ENCODE measurements at regions not wholly inside any gene's neighbourhood (a gene's known extent, or its start where the extent isn't known, plus 50 kb on each side); places are given as distances from the start of the nearest gene placed in this dataset.
A peak's percentile ranks its signal among the peaks of the same experiment; 100 is the strongest.

GRCh38 chr2:12429779-12430406 is 286.8 kb upstream of the TRIB2 start:
- Histone ChIP-seq H3K9ac (ENCODE audit: low read depth, low read length) (no peak overlapping the region), H4K20me1 (ENCODE audit: insufficient read depth, low read length) (no peaks in the 10 kb centered on the region), H3K9me3 (ENCODE audit: insufficient read depth, low read length, severe bottlenecking) (no peaks in the 10 kb centered on the region), H3K36me3 (ENCODE audit: insufficient read depth, low read length) (no peaks in the 10 kb centered on the region), H3K27me3 (ENCODE audit: insufficient read depth, low read length, poor library complexity) (no peaks in the 10 kb centered on the region), H3K4me3 (ENCODE audit: low read depth in 1 of 2, low read length in 2 of 2) (no peak overlapping the region), H3K4me1 (ENCODE audit: insufficient read depth, low read length) (no peaks in the 10 kb centered on the region), H3K4me2 (ENCODE audit: insufficient read depth, low read length) (no peak overlapping the region), H3K79me2 (ENCODE audit: insufficient read depth, low read length) (no peaks in the 10 kb centered on the region), H3K27ac (ENCODE audit: low read length) (no peak overlapping the region), H2AFZ (ENCODE audit: low read depth, low read length) (no peak overlapping the region)
- no peak for TF ChIP-seq CTCF (IDR thresholded peaks at IDR 0.05; ENCODE audit: borderline replicate concordance, extremely low read depth, low read length, poor library complexity, severe bottlenecking)
- no peak for TF ChIP-seq EZH2 (IDR thresholded peaks at IDR 0.05; ENCODE audit: borderline replicate concordance, low read depth, low read length, severe bottlenecking)
- no peak for DNase-seq
- no peak for ATAC-seq (ENCODE audit: insufficient read depth, low read depth)

- H3K9ac ChIP-seq (ENCODE audit: low read depth, low read length): no peak overlapping the region
- DNase-seq (no peak), ATAC-seq (ENCODE audit: insufficient read depth, low read depth) (peak; percentile 40; the same call in 1 of the 3 replicates)
Observed at GRCh38 chr2:12430407-12431133, 286.2 kb upstream of the TRIB2 start.

GRCh38 chr2:12432985-12433625 is 283.6 kb upstream of the TRIB2 start:
- H3K4me3 ChIP-seq (ENCODE audit: low read depth in 1 of 2, low read length in 2 of 2): no peak overlapping the region
- no peaks in the 10 kb centered on the region for H3K9me3 ChIP-seq (ENCODE audit: insufficient read depth, low read length, severe bottlenecking)
- DNase-seq: no peak
- no peaks in the 10 kb centered on the region for H3K36me3 ChIP-seq (ENCODE audit: insufficient read depth, low read length)
- ATAC-seq (ENCODE audit: insufficient read depth, low read depth): no peak
- H2AFZ ChIP-seq (ENCODE audit: low read depth, low read length): no peak overlapping the region
- peaks cover 9% of the 10 kb centered on the region for H3K4me1 ChIP-seq (ENCODE audit: insufficient read depth, low read length)
- no peaks in the 10 kb centered on the region for H3K27me3 ChIP-seq (ENCODE audit: insufficient read depth, low read length, poor library complexity)
- H3K79me2 ChIP-seq (ENCODE audit: insufficient read depth, low read length): no peaks in the 10 kb centered on the region
- no peak overlapping the region for H3K27ac ChIP-seq (ENCODE audit: low read length)
- no peak overlapping the region for H3K4me2 ChIP-seq (ENCODE audit: insufficient read depth, low read length)
- TF ChIP-seq EZH2 (IDR thresholded peaks at IDR 0.05; ENCODE audit: borderline replicate concordance, low read depth, low read length, severe bottlenecking) (no peak), CTCF (IDR thresholded peaks at IDR 0.05; ENCODE audit: borderline replicate concordance, extremely low read depth, low read length, poor library complexity, severe bottlenecking) (no peak)
- no peak overlapping the region for H3K9ac ChIP-seq (ENCODE audit: low read depth, low read length)
- no peaks in the 10 kb centered on the region for H4K20me1 ChIP-seq (ENCODE audit: insufficient read depth, low read length)

More at GRCh38 chr2:12430407-12431133, 286.2 kb upstream of the TRIB2 start:
- H4K20me1 ChIP-seq (ENCODE audit: insufficient read depth, low read length): no peaks in the 10 kb centered on the region
- H3K79me2 ChIP-seq (ENCODE audit: insufficient read depth, low read length): no peaks in the 10 kb centered on the region
- H3K27ac ChIP-seq (ENCODE audit: low read length): no peak overlapping the region
- no peak for TF ChIP-seq CTCF (IDR thresholded peaks at IDR 0.05; ENCODE audit: borderline replicate concordance, extremely low read depth, low read length, poor library complexity, severe bottlenecking)
- TF ChIP-seq EZH2 (IDR thresholded peaks at IDR 0.05; ENCODE audit: borderline replicate concordance, low read depth, low read length, severe bottlenecking): no peak
- H2AFZ ChIP-seq (ENCODE audit: low read depth, low read length): no peak overlapping the region
- H3K4me2 ChIP-seq (ENCODE audit: insufficient read depth, low read length): no peak overlapping the region
- no peaks in the 10 kb centered on the region for H3K36me3 ChIP-seq (ENCODE audit: insufficient read depth, low read length)
- H3K4me3 ChIP-seq (ENCODE audit: low read depth in 1 of 2, low read length in 2 of 2): no peak overlapping the region
- H3K9me3 ChIP-seq (ENCODE audit: insufficient read depth, low read length, severe bottlenecking): no peaks in the 10 kb centered on the region
- H3K4me1 ChIP-seq (ENCODE audit: insufficient read depth, low read length): peaks cover 3% of the 10 kb centered on the region; the same call in 1 of the 2 replicates
- no peaks in the 10 kb centered on the region for H3K27me3 ChIP-seq (ENCODE audit: insufficient read depth, low read length, poor library complexity)
